DOHH2 (cell line): ENCODE measurements at regions not wholly inside any gene's neighbourhood (a gene's known extent, or its start where the extent isn't known, plus 50 kb on each side); places are given as distances from the start of the nearest gene placed in this dataset.

Experiments
- H3F3A ChIP-seq: fragments of 200-600 bp; sonication (generic), shearing (Covaris generic); 2 replicates; pipeline ENCODE4 v1.6.0; 2016; ENCODE audit warnings: antibody characterized with exemption, mild to moderate bottlenecking; ENCODE audit not compliant: control insufficient read depth, insufficient read depth
- H3K27ac ChIP-seq: fragments of 200-600 bp; sonication (generic); 2 replicates; pipeline ENCODE4 v1.5.1; 2014; ENCODE audit warnings: low read depth, mild to moderate bottlenecking, low read length, moderate library complexity
- H3K27me3 ChIP-seq: fragments of 200-600 bp; sonication (generic); 2 replicates; pipeline ENCODE4 v1.6.1; 2014; ENCODE audit warnings: mild to moderate bottlenecking, low read length, mixed read lengths; ENCODE audit not compliant: control insufficient read depth
- H3K36me3 ChIP-seq: fragments of 200-600 bp; sonication (generic); 2 replicates; pipeline ENCODE4 v1.6.1; 2014; ENCODE audit warnings: mild to moderate bottlenecking, low read length, moderate library complexity, mixed read lengths; ENCODE audit not compliant: control insufficient read depth
- H3K4me1 ChIP-seq: fragments of 200-600 bp; sonication (generic); 2 replicates; pipeline ENCODE4 v1.6.1; 2014; ENCODE audit warnings: mild to moderate bottlenecking, low read length, mixed read lengths; ENCODE audit not compliant: control insufficient read depth
- H3K4me2 ChIP-seq: fragments of 200-600 bp; sonication (generic); 2 replicates; pipeline ENCODE4 v1.6.0; 2014; ENCODE audit warnings: mild to moderate bottlenecking, low read length, moderate library complexity
- H3K4me3 ChIP-seq: fragments of 200-600 bp; sonication (generic); 2 replicates; pipeline ENCODE4 v1.5.1; 2014; ENCODE audit warnings: mild to moderate bottlenecking, low read length, mixed read lengths
- H3K79me2 ChIP-seq: fragments of 200-600 bp; sonication (generic); 2 replicates; pipeline ENCODE4 v1.6.1; 2014; ENCODE audit warnings: mild to moderate bottlenecking, low read length, mixed read lengths; ENCODE audit not compliant: control insufficient read depth
- H3K9me2 ChIP-seq: fragments of 200-600 bp; sonication (generic); replicated peaks from 2 replicates; pipeline ENCODE4 v1.6.1; 2014; ENCODE audit warnings: mild to moderate bottlenecking, low read length, mixed read lengths; ENCODE audit not compliant: control insufficient read depth
- H3K9me3 ChIP-seq: fragments of 200-600 bp; sonication (generic); 2 replicates; pipeline ENCODE4 v1.6.1; 2014; ENCODE audit warnings: antibody characterized with exemption, low read length, mixed read lengths; ENCODE audit not compliant: control insufficient read depth, insufficient read depth
- H4K20me1 ChIP-seq: fragments of 200-600 bp; sonication (generic); 2 replicates; pipeline ENCODE4 v1.6.0; 2014; ENCODE audit warnings: low read depth, mild to moderate bottlenecking, antibody characterized with exemption, low read length, moderate library complexity; ENCODE audit not compliant: control insufficient read depth, insufficient read depth
- EZH2phosphoT487 ChIP-seq: fragments of 200-600 bp; sonication (generic); IDR thresholded peaks from 2 replicates; pipeline ENCODE4 v1.6.1; 2017; ENCODE audit warnings: borderline replicate concordance, mild to moderate bottlenecking, antibody characterized with exemption, low read length, moderate library complexity, mixed read lengths
- TF ChIP-seq, protein P1 (sequence below): fragments of 200-600 bp; sonication (generic); IDR thresholded peaks from one replicate; pipeline ENCODE4 v1.5.1; 2014; ENCODE audit warnings: antibody characterized with exemption, mild to moderate bottlenecking, low read depth, low read length; ENCODE audit not compliant: poor library complexity, severe bottlenecking

DNA sequence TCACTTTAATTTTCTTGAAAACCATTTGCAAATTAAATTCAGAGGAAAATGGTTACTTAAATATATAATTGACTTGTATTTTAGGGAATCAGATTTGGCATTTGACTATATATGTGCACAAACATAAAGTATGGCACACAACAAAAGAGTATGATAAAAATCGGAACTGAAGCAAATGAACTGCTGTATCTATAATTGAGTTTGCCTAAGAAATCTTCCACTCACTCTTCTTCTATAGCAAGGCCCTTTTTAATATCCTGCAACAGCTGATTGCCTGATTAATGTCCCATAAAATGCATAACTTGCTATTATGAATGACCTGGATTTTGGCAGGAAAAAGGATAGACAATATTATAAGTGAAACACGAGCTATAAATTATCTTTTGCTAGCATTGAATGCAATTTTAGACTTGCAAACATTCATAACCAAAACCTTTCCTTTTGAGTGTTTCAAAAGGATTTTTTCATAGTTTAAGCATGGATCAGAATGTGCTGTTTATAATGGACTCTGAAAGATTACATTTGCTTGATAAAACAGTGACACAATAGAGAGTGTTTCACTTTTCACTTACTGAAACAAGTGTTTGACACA, 2204.3 kb downstream of the MRPL39 start:
- Histone ChIP-seq H3K9me2 (no peaks in the 10 kb centered on the region), H3K9me3 (peaks cover 6% of the 10 kb centered on the region; the same call in 1 of the 2 replicates), H3K4me2 (no peak overlapping the region), H3K79me2 (no peaks in the 10 kb centered on the region), H3K36me3 (no peaks in the 10 kb centered on the region), H3K27ac (no peak overlapping the region), H3F3A (no peaks in the 10 kb centered on the region), H3K4me1 (no peaks in the 10 kb centered on the region), H3K4me3 (no peak overlapping the region), H4K20me1 (no peaks in the 10 kb centered on the region), H3K27me3 (no peaks in the 10 kb centered on the region)
- TF ChIP-seq, protein P1, sequence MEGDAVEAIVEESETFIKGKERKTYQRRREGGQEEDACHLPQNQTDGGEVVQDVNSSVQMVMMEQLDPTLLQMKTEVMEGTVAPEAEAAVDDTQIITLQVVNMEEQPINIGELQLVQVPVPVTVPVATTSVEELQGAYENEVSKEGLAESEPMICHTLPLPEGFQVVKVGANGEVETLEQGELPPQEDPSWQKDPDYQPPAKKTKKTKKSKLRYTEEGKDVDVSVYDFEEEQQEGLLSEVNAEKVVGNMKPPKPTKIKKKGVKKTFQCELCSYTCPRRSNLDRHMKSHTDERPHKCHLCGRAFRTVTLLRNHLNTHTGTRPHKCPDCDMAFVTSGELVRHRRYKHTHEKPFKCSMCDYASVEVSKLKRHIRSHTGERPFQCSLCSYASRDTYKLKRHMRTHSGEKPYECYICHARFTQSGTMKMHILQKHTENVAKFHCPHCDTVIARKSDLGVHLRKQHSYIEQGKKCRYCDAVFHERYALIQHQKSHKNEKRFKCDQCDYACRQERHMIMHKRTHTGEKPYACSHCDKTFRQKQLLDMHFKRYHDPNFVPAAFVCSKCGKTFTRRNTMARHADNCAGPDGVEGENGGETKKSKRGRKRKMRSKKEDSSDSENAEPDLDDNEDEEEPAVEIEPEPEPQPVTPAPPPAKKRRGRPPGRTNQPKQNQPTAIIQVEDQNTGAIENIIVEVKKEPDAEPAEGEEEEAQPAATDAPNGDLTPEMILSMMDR = no peak
- no peak for TF ChIP-seq EZH2phosphoT487

DNA sequence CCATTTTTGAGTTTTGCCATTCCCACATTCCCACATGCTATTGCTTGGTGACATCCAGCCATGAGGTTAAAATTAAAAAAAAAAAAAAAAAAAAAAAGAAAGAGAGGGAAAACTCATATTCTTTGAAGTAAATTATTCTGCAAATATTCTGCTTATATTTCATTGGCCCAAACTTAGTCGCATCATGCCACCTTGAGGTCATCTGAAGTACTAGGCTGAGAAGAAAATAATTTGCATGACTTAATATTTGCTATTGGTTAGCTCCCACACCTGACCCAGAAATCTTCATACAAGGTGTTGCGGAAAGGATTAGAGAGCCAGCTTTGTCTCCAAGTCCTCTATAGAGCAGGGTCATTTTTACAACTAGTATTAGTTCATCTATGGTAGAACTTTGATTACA, 2206.0 kb downstream of the MRPL39 start:
- TF ChIP-seq, protein P1 = no peak
- no peak for TF ChIP-seq EZH2phosphoT487
- no peak overlapping the region for H3K27ac ChIP-seq

DNA sequence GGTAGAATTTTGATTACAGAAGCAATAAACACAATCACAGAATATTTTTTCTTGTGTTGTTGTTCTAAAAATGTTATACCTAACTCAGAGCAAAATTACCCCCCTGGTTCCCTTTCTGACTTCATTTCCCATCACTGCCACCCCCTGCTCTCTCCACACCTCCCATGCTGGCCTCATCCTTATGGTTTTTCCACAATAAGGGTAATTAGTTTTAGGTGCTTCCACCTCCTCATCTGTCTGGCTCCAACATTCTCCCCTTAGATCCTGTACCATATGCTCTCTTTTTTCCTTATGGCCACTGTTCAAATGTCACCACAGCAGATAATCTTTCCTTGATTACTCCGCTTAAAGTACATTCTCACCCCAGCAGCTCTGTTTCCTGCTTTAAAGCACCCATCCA, 2208.6 kb downstream of the MRPL39 start:
- Histone ChIP-seq H4K20me1 (no peaks in the 10 kb centered on the region), H3K27me3 (no peaks in the 10 kb centered on the region), H3K4me2 (no peak overlapping the region), H3K79me2 (no peaks in the 10 kb centered on the region), H3K4me3 (no peak overlapping the region), H3K4me1 (no peaks in the 10 kb centered on the region), H3K9me3 (no peaks in the 10 kb centered on the region), H3K36me3 (no peaks in the 10 kb centered on the region), H3F3A (no peaks in the 10 kb centered on the region), H3K9me2 (no peaks in the 10 kb centered on the region), H3K27ac (no peak overlapping the region)
- TF ChIP-seq, protein P1 = no peak
- TF ChIP-seq EZH2phosphoT487 = no peak

More for the DNA sequence above, 2206.0 kb downstream of the MRPL39 start:
- H3K27me3 ChIP-seq = no peaks in the 10 kb centered on the region
- no peaks in the 10 kb centered on the region for H3K36me3 ChIP-seq
- H3K4me1 ChIP-seq = no peaks in the 10 kb centered on the region
- no peaks in the 10 kb centered on the region for H3K9me2 ChIP-seq
- H3K4me3 ChIP-seq = no peak overlapping the region
- no peaks in the 10 kb centered on the region for H3F3A ChIP-seq
- no peak overlapping the region for H3K4me2 ChIP-seq
- no peaks in the 10 kb centered on the region for H3K9me3 ChIP-seq
- no peaks in the 10 kb centered on the region for H4K20me1 ChIP-seq
- H3K79me2 ChIP-seq = no peaks in the 10 kb centered on the region

DNA sequence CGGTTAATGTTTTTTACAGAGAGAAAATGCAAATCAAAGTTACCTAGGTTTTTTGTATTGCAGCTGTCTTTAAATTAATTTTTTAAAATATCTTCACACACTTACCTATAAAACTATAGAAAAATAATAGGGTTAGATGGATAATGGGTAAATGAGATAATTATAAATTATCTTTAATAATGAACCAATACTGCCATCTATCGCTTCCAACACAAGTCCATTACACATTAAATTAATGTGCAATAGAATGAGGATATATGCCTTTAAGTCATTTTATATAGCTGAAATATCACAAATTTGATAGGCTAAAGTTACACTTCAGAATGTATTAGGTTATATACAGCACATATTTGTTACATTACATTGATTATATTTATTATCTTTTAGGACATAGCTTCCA, 2212.8 kb downstream of the MRPL39 start:
- H3K27ac ChIP-seq = no peak overlapping the region
- H3K27me3 ChIP-seq = no peaks in the 10 kb centered on the region
- no peaks in the 10 kb centered on the region for H4K20me1 ChIP-seq
- H3K36me3 ChIP-seq = no peaks in the 10 kb centered on the region
- no peaks in the 10 kb centered on the region for H3K9me3 ChIP-seq
- no peaks in the 10 kb centered on the region for H3K9me2 ChIP-seq
- TF ChIP-seq, protein P1 = no peak
- no peak for TF ChIP-seq EZH2phosphoT487
- no peaks in the 10 kb centered on the region for H3K79me2 ChIP-seq
- H3K4me1 ChIP-seq = no peaks in the 10 kb centered on the region
- H3K4me3 ChIP-seq = no peak overlapping the region
- no peak overlapping the region for H3K4me2 ChIP-seq
- no peaks in the 10 kb centered on the region for H3F3A ChIP-seq
